ENCODE measurements at regions not wholly inside any gene's neighbourhood (a gene's known extent, or its start where the extent isn't known, plus 50 kb on each side); places are given as distances from the start of the nearest gene placed in this dataset.

- ChIA-PET POLR2A (no interaction called here), CTCF (no interaction called here), RAD21 (ENCODE audit: low non-redundant PET in 1 of 2, low total read pairs in 2 of 2, uncharacterized antibody in 2 of 2, unreplicated experiment in 2 of 2) (no interaction called here)
- Histone ChIP-seq H3K4me3 (replicated peaks in 1 of 2; ENCODE audit: low read depth in 1 of 2, low read length in 2 of 2) (no peak overlapping the region), H3K79me2 (ENCODE audit: insufficient read depth, low read length) (no peaks in the 10 kb centered on the region), H3K27ac (ENCODE audit: low read depth, low read length) (no peak overlapping the region), H4K20me1 (ENCODE audit: insufficient read depth) (no peaks in the 10 kb centered on the region), H3K9me2 (ENCODE audit: insufficient read depth) (no peaks in the 10 kb centered on the region), H3K4me2 (ENCODE audit: low read length) (no peak overlapping the region), H3K9ac (ENCODE audit: low read length) (no peak overlapping the region), H3K27me3 (ENCODE audit: insufficient read depth, low read length) (no peaks in the 10 kb centered on the region), H2AFZ (ENCODE audit: low read depth, low read length, poor library complexity, severe bottlenecking) (no peak overlapping the region), H3K9me3 (ENCODE audit: control insufficient read depth in 1 of 2, insufficient read depth in 1 of 2, low read depth in 1 of 2, low read length in 2 of 2) (no peaks in the 10 kb centered on the region), H3K4me1 (ENCODE audit: control insufficient read depth in 1 of 2, insufficient read depth in 2 of 2, low read length in 2 of 2) (no peaks in the 10 kb centered on the region), H3K36me3 (ENCODE audit: control insufficient read depth in 1 of 2, insufficient read depth in 2 of 2, low read length in 2 of 2) (no peaks in the 10 kb centered on the region)
- intact Hi-C loops (cut with micrococcal nuclease), result no loop called here
- ATAC-seq (no peak), DNase-seq (ENCODE audit: low read depth, low spot score) (no peak)
- BruUV-seq (replicated peaks), result no TSS peak
- no peak for TF ChIP-seq RAD21 (IDR thresholded peaks at IDR 0.05; ENCODE audit: low read depth)
- no peak for TF ChIP-seq TCF7L2 (IDR thresholded peaks at IDR 0.05; ENCODE audit: borderline replicate concordance, extremely low read depth, insufficient read depth, insufficient read length)
- TF ChIP-seq EZH2phosphoT487 (IDR thresholded peaks at IDR 0.05; ENCODE audit: borderline replicate concordance), result no peak
- TF ChIP-seq, protein P1, sequence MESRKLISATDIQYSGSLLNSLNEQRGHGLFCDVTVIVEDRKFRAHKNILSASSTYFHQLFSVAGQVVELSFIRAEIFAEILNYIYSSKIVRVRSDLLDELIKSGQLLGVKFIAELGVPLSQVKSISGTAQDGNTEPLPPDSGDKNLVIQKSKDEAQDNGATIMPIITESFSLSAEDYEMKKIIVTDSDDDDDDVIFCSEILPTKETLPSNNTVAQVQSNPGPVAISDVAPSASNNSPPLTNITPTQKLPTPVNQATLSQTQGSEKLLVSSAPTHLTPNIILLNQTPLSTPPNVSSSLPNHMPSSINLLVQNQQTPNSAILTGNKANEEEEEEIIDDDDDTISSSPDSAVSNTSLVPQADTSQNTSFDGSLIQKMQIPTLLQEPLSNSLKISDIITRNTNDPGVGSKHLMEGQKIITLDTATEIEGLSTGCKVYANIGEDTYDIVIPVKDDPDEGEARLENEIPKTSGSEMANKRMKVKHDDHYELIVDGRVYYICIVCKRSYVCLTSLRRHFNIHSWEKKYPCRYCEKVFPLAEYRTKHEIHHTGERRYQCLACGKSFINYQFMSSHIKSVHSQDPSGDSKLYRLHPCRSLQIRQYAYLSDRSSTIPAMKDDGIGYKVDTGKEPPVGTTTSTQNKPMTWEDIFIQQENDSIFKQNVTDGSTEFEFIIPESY (IDR thresholded peaks at IDR 0.05; ENCODE audit: extremely low read depth, insufficient replicate concordance, low read length), result no peak
- no peak for TF ChIP-seq MAX (IDR thresholded peaks at IDR 0.05)
- no peak for TF ChIP-seq EZH2 (IDR thresholded peaks at IDR 0.05)
- no peak for TF ChIP-seq ZNF274 (IDR thresholded peaks at IDR 0.05; ENCODE audit: low read depth, low read length)
- no peak for TF ChIP-seq FOSL1 (IDR thresholded peaks at IDR 0.05; ENCODE audit: low read depth)
- no peak for TF ChIP-seq CEBPB (IDR thresholded peaks at IDR 0.05; ENCODE audit: low read depth)
- no peak for TF ChIP-seq SIN3A (IDR thresholded peaks at IDR 0.05; ENCODE audit: low read depth)
- TF ChIP-seq CTCF (IDR thresholded peaks at IDR 0.05 in 2 of 3, conservative IDR thresholded peaks at IDR 0.05 in 1 of 3; ENCODE audit: borderline replicate concordance in 1 of 3, insufficient read depth in 1 of 3, low read depth in 2 of 3, low read length in 2 of 3), result no peak
- TF ChIP-seq, protein P2, sequence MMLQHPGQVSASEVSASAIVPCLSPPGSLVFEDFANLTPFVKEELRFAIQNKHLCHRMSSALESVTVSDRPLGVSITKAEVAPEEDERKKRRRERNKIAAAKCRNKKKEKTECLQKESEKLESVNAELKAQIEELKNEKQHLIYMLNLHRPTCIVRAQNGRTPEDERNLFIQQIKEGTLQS (IDR thresholded peaks at IDR 0.05), result no peak
- no peak for TF ChIP-seq JUND (IDR thresholded peaks at IDR 0.05)
- no peak for TF ChIP-seq SRF (IDR thresholded peaks at IDR 0.05; ENCODE audit: low read depth)
- TF ChIP-seq YY1 (IDR thresholded peaks at IDR 0.05; ENCODE audit: extremely low read depth, insufficient replicate concordance, low read depth, low read length), result no peak
- TF ChIP-seq POLR2AphosphoS5 (IDR thresholded peaks at IDR 0.05; ENCODE audit: low read depth, low read length), result no peak
Measured at GRCh38 chr2:120874888-120875275, 139.2 kb downstream of the GLI2 start.
